Right lobe of liver (tissue), 4 donors: ENCODE measurements at regions not wholly inside any gene's neighbourhood (a gene's known extent, or its start where the extent isn't known, plus 50 kb on each side); places are given as distances from the start of the nearest gene placed in this dataset.

ENCODE experiments used
- CTCF ChIP-seq, 4 donors: fragments of 200-600 bp in 3 of 4; fragments of 450-650 bp in 1 of 4; IDR thresholded peaks; one replicate each; pipeline versions ENCODE4 v1.5.1 to v1.8.0; 2016 to 2022; ENCODE audit warnings: antibody characterized with exemption in 4 of 4, mild to moderate bottlenecking in 2 of 4
- POLR2A ChIP-seq: fragments of 450-650 bp; IDR thresholded peaks from one replicate; pipeline ENCODE4 v1.6.1; 2017; ENCODE audit warnings: antibody characterized with exemption, mild to moderate bottlenecking
- donor health status: DM: no; HTN: no; CAD: no.
- donor health status: DM: no; HTN: no; CAD: no.
- donor health status: DM: no; HTN: yes; CAD: no.

- TF ChIP-seq CTCF (IDR thresholded peaks at IDR 0.05): no peak
- no peak for TF ChIP-seq POLR2A
Observed at GRCh38 chr4:30005995-30006394, 714.2 kb upstream of the PCDH7 start.
